ENCODE measurements at regions not wholly inside any gene's neighbourhood (a gene's known extent, or its start where the extent isn't known, plus 50 kb on each side); places are given as distances from the start of the nearest gene placed in this dataset.

GRCh38 chr10:4125776-4126175 lies 340.8 kb upstream of the KLF6 start:
- 90% methylated on average over 1 of the region's 1 CpG for WGBS
- H3K36me3 ChIP-seq (ENCODE audit: control insufficient read depth in 4 of 4, insufficient read depth in 3 of 4, low read depth in 1 of 4, low read length in 3 of 4) = no peaks in the 10 kb centered on the region
- no peaks in the 10 kb centered on the region for H3K27me3 ChIP-seq (ENCODE audit: control insufficient read depth in 4 of 4, insufficient read depth in 4 of 4, low read length in 3 of 4)
- no peaks in the 10 kb centered on the region for H3K4me1 ChIP-seq (ENCODE audit: control insufficient read depth in 4 of 4, insufficient read depth in 4 of 4, low read length in 3 of 4)
- TF ChIP-seq ZBTB33 (IDR thresholded peaks at IDR 0.05) = no peak
- no peak for TF ChIP-seq HNF4A (conservative IDR thresholded peaks at IDR 0.05)
- no peak for TF ChIP-seq YY1 (IDR thresholded peaks at IDR 0.05)
- no peak for TF ChIP-seq RXRA (IDR thresholded peaks at IDR 0.05)
- H3K9ac ChIP-seq (ENCODE audit: low read depth in 1 of 2, low read length in 2 of 2) = no peak overlapping the region
- H3K4me3 ChIP-seq (ENCODE audit: low read depth in 1 of 3, low read length in 3 of 3) = no peak overlapping the region
- DNase-seq (ENCODE audit: low spot score) = no peak
- H3K9me3 ChIP-seq (ENCODE audit: control insufficient read depth in 4 of 4, low read length in 3 of 4) = peaks cover 0 to 5% (median under 1%) of the 10 kb centered on the region in 4 donors
- no peak overlapping the region for H3K27ac ChIP-seq (ENCODE audit: low read depth in 1 of 2, low read length in 2 of 2)

- H3K27me3 ChIP-seq (ENCODE audit: control insufficient read depth in 4 of 4, insufficient read depth in 4 of 4, low read length in 3 of 4) = no peaks in the 10 kb centered on the region
- H3K9me3 ChIP-seq (ENCODE audit: control insufficient read depth in 4 of 4, low read length in 3 of 4) = peaks cover 0 to 5% (median under 1%) of the 10 kb centered on the region in 4 donors
- no peak overlapping the region for H3K4me3 ChIP-seq (ENCODE audit: low read depth in 1 of 3, low read length in 3 of 3)
- no peaks in the 10 kb centered on the region for H3K4me1 ChIP-seq (ENCODE audit: control insufficient read depth in 4 of 4, insufficient read depth in 4 of 4, low read length in 3 of 4)
- no peak for DNase-seq (ENCODE audit: low spot score)
- no peak overlapping the region for H3K9ac ChIP-seq (ENCODE audit: low read depth in 1 of 2, low read length in 2 of 2)
- 60% methylated on average over 14 of the region's 14 CpGs for WGBS
- no peaks in the 10 kb centered on the region for H3K36me3 ChIP-seq (ENCODE audit: control insufficient read depth in 4 of 4, insufficient read depth in 3 of 4, low read depth in 1 of 4, low read length in 3 of 4)
- H3K27ac ChIP-seq (ENCODE audit: low read depth in 1 of 2, low read length in 2 of 2) = no peak overlapping the region
- TF ChIP-seq HNF4A (conservative IDR thresholded peaks at IDR 0.05) (no peak), SP1 (IDR thresholded peaks at IDR 0.05) (no peak), ZBTB33 (IDR thresholded peaks at IDR 0.05) (no peak), RXRA (IDR thresholded peaks at IDR 0.05) (peak in 1 of 2 donors; percentile 15), RAD21 (IDR thresholded peaks at IDR 0.05) (peak in 1 of 2 donors; percentile 23)
Measured at GRCh38 chr10:4121502-4122380, 336.7 kb upstream of the KLF6 start.

GRCh38 chr10:4120096-4120853 lies 335.3 kb upstream of the KLF6 start:
- WGBS = 65% methylated on average over 5 of the region's 5 CpGs
- Histone ChIP-seq H3K9me3 (ENCODE audit: control insufficient read depth in 4 of 4, low read length in 3 of 4) (peaks cover 0 to 5% (median 0%) of the 10 kb centered on the region in 4 donors), H3K9ac (ENCODE audit: low read depth in 1 of 2, low read length in 2 of 2) (no peak overlapping the region), H3K27me3 (ENCODE audit: control insufficient read depth in 4 of 4, insufficient read depth in 4 of 4, low read length in 3 of 4) (no peaks in the 10 kb centered on the region), H3K4me3 (ENCODE audit: low read depth in 1 of 3, low read length in 3 of 3) (no peak overlapping the region), H3K4me1 (ENCODE audit: control insufficient read depth in 4 of 4, insufficient read depth in 4 of 4, low read length in 3 of 4) (no peaks in the 10 kb centered on the region), H3K27ac (ENCODE audit: low read depth in 1 of 2, low read length in 2 of 2) (no peak overlapping the region), H3K36me3 (ENCODE audit: control insufficient read depth in 4 of 4, insufficient read depth in 3 of 4, low read depth in 1 of 4, low read length in 3 of 4) (no peaks in the 10 kb centered on the region)
- DNase-seq (ENCODE audit: low spot score) = no peak
- no peak for TF ChIP-seq RXRA (IDR thresholded peaks at IDR 0.05)
- no peak for TF ChIP-seq SP1 (IDR thresholded peaks at IDR 0.05)
- TF ChIP-seq REST (IDR thresholded peaks at IDR 0.05) = no peak
- no peak for TF ChIP-seq HNF4G (IDR thresholded peaks at IDR 0.05)
- TF ChIP-seq FOXA2 (IDR thresholded peaks at IDR 0.05) = no peak

Measured in liver (tissue), 7 donors.